IPS-20b (cell line): ENCODE measurements at regions not wholly inside any gene's neighbourhood (a gene's known extent, or its start where the extent isn't known, plus 50 kb on each side); places are given as distances from the start of the nearest gene placed in this dataset.

Experiments used
- H3K27ac ChIP-seq: one replicate; pipeline ENCODE4 v1.5.1; 2013; ENCODE audit warnings: low read length
- H3K27me3 ChIP-seq: 2 replicates; pipeline ENCODE4 v1.6.1; 2013; ENCODE audit warnings: mild to moderate bottlenecking, low read length, inconsistent platforms; ENCODE audit not compliant: insufficient read depth
- H3K36me3 ChIP-seq: 2 replicates; pipeline ENCODE4 v1.6.1; 2013; ENCODE audit warnings: low read depth, mild to moderate bottlenecking, inconsistent platforms, low read length, moderate library complexity; ENCODE audit not compliant: insufficient read depth
- H3K4me1 ChIP-seq: 2 replicates; pipeline ENCODE4 v1.6.1; 2013; ENCODE audit warnings: mild to moderate bottlenecking, control low read depth, inconsistent platforms, low read length, moderate library complexity; ENCODE audit not compliant: insufficient read depth
- H3K4me3 ChIP-seq: 2 replicates; pipeline ENCODE4 v1.5.1; 2013; ENCODE audit warnings: mild to moderate bottlenecking, low read length, inconsistent platforms
- H3K9ac ChIP-seq: 2 replicates; pipeline ENCODE4 v1.6.1; 2013; ENCODE audit warnings: low read depth, mild to moderate bottlenecking, inconsistent platforms, low read length, moderate library complexity
- H3K9me3 ChIP-seq: 2 replicates; pipeline ENCODE4 v1.6.1; 2013; ENCODE audit warnings: mild to moderate bottlenecking, low read depth, low read length, inconsistent platforms; ENCODE audit not compliant: insufficient read depth

GRCh38 chr18:41524674-41525470 lies 430.2 kb upstream of the PIK3C3 start:
- no peak overlapping the region for H3K4me3 ChIP-seq
- H3K27me3 ChIP-seq, result no peaks in the 10 kb centered on the region
- no peaks in the 10 kb centered on the region; the same call in 1 of the 2 replicates for H3K4me1 ChIP-seq
- no peak overlapping the region for H3K27ac ChIP-seq
- H3K36me3 ChIP-seq, result no peaks in the 10 kb centered on the region
- H3K9me3 ChIP-seq, result no peaks in the 10 kb centered on the region
- no peak overlapping the region for H3K9ac ChIP-seq

DNA sequence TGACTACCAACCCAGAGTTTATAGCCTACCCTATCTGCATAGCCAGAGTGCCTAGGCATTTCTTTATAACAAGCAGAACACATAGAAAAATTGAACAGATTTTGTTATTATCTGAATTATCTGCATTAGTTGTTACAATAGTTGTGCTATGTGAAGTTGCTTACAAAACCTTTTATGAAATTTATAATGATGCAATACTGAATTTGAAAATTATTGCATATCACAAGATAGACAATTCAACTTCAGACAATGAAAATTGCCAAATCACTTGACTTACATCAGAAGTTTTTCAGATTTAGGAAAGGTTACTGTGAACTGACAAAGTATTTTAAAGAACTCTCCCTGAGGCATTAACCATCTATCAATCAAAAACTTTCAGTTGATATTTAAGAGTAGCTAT lies 437.9 kb upstream of the PIK3C3 start:
- Histone ChIP-seq H3K9me3 (no peaks in the 10 kb centered on the region), H3K4me3 (no peak overlapping the region), H3K9ac (no peak overlapping the region), H3K27me3 (no peaks in the 10 kb centered on the region), H3K4me1 (no peaks in the 10 kb centered on the region), H3K27ac (no peak overlapping the region), H3K36me3 (no peaks in the 10 kb centered on the region; the same call in 1 of the 2 replicates)

- Histone ChIP-seq H3K4me3 (no peak overlapping the region), H3K9ac (no peak overlapping the region), H3K36me3 (no peaks in the 10 kb centered on the region; the same call in 1 of the 2 replicates), H3K27me3 (no peaks in the 10 kb centered on the region), H3K9me3 (no peaks in the 10 kb centered on the region), H3K4me1 (no peaks in the 10 kb centered on the region), H3K27ac (no peak overlapping the region)
Observed at GRCh38 chr18:41513438-41513837, 441.6 kb upstream of the PIK3C3 start.

GRCh38 chr18:41504316-41504715 lies 450.7 kb upstream of the PIK3C3 start:
- Histone ChIP-seq H3K4me3 (no peak overlapping the region), H3K27me3 (no peaks in the 10 kb centered on the region), H3K9me3 (no peaks in the 10 kb centered on the region), H3K36me3 (no peaks in the 10 kb centered on the region), H3K9ac (no peak overlapping the region), H3K27ac (no peak overlapping the region), H3K4me1 (0 out of 2 replicates have a peak, but pooled peaks cover 4% of the 10 kb centered on the region)

GRCh38 chr18:41501848-41502247 lies 453.2 kb upstream of the PIK3C3 start:
- Histone ChIP-seq H3K4me1 (0 out of 2 replicates have a peak, but pooled peaks cover 4% of the 10 kb centered on the region), H3K27ac (no peak overlapping the region), H3K9ac (no peak overlapping the region), H3K4me3 (no peak overlapping the region), H3K36me3 (no peaks in the 10 kb centered on the region), H3K9me3 (no peaks in the 10 kb centered on the region), H3K27me3 (no peaks in the 10 kb centered on the region)

GRCh38 chr18:41499345-41499744 lies 455.7 kb upstream of the PIK3C3 start:
- Histone ChIP-seq H3K36me3 (no peaks in the 10 kb centered on the region), H3K27ac (no peak overlapping the region), H3K4me3 (no peak overlapping the region), H3K9me3 (no peaks in the 10 kb centered on the region), H3K9ac (no peak overlapping the region), H3K4me1 (0 out of 2 replicates have a peak, but pooled peaks cover 4% of the 10 kb centered on the region), H3K27me3 (no peaks in the 10 kb centered on the region)

DNA sequence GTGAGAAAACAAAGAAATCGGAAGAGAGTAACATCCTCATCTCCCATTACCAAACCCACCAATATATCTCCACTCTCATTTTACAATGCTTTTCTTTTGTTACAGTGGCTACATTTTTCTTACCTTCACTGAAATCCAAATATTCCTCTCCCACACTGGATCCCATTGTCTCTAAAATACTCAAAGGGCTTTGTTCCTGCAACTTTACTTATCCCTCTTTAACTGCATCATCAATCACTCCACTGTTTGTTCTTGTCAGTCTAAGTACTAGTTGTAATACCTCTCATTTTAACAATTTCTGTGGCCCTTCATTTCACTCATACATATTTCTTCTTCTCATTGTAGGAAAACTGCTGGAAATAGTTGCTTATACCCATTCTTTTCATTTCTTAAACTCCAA lies 464.2 kb upstream of the PIK3C3 start:
- H3K9ac ChIP-seq, result no peak overlapping the region
- no peaks in the 10 kb centered on the region for H3K36me3 ChIP-seq
- no peaks in the 10 kb centered on the region for H3K9me3 ChIP-seq
- no peaks in the 10 kb centered on the region for H3K4me1 ChIP-seq
- no peak overlapping the region for H3K27ac ChIP-seq
- no peak overlapping the region for H3K4me3 ChIP-seq
- no peaks in the 10 kb centered on the region for H3K27me3 ChIP-seq

DNA sequence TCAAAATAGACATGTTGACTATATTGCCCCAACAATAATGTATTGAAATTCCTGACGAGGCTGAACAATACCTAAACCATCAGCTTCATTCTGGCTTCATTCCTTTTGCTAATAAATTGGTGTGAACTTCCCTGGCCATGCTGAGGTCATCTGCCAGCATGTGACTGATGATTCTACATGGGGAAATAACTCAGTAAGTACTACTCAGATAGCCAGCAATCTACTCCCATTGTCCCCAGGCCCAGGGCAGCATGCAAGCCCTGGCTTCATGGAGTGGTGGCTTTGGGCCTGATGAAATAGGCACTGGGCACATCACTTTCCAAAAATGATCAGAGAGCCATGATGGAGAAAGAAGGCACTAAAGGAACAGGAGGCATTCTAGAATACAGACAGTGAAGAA lies 468.5 kb upstream of the PIK3C3 start:
- Histone ChIP-seq H3K4me1 (peaks cover 8% of the 10 kb centered on the region), H3K27ac (no peak overlapping the region), H3K27me3 (no peaks in the 10 kb centered on the region), H3K36me3 (no peaks in the 10 kb centered on the region), H3K9ac (no peak overlapping the region), H3K9me3 (no peaks in the 10 kb centered on the region), H3K4me3 (no peak overlapping the region)

GRCh38 chr18:41484069-41484468 lies 471.0 kb upstream of the PIK3C3 start:
- no peaks in the 10 kb centered on the region for H3K9me3 ChIP-seq
- H3K9ac ChIP-seq, result no peak overlapping the region
- peaks cover 8% of the 10 kb centered on the region for H3K4me1 ChIP-seq
- no peak overlapping the region for H3K27ac ChIP-seq
- H3K4me3 ChIP-seq, result no peak overlapping the region
- H3K36me3 ChIP-seq, result no peaks in the 10 kb centered on the region
- no peaks in the 10 kb centered on the region for H3K27me3 ChIP-seq

DNA sequence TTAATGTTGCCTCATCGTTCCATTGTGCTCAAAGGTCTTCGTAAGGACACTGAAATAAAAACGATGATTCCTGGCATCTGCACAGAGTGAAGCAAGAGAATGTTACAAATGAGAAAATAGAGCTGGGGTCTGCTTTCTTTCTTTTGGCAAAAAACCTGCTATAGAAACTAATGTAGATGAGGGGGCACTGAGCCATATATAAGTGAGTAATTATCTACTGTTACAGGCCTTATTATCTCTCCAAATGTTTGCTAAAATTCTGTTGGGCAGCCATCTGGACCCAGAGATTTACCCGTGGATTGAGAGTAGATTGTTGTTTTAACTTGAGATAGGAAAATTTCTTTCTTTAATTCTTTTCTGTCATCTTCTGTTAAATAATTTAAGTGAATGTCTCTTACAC lies 472.5 kb upstream of the PIK3C3 start:
- H3K4me1 ChIP-seq, result peaks cover 8% of the 10 kb centered on the region
- no peak overlapping the region for H3K9ac ChIP-seq
- no peak overlapping the region for H3K4me3 ChIP-seq
- H3K9me3 ChIP-seq, result no peaks in the 10 kb centered on the region
- H3K36me3 ChIP-seq, result no peaks in the 10 kb centered on the region
- H3K27ac ChIP-seq, result no peak overlapping the region
- H3K27me3 ChIP-seq, result no peaks in the 10 kb centered on the region

DNA sequence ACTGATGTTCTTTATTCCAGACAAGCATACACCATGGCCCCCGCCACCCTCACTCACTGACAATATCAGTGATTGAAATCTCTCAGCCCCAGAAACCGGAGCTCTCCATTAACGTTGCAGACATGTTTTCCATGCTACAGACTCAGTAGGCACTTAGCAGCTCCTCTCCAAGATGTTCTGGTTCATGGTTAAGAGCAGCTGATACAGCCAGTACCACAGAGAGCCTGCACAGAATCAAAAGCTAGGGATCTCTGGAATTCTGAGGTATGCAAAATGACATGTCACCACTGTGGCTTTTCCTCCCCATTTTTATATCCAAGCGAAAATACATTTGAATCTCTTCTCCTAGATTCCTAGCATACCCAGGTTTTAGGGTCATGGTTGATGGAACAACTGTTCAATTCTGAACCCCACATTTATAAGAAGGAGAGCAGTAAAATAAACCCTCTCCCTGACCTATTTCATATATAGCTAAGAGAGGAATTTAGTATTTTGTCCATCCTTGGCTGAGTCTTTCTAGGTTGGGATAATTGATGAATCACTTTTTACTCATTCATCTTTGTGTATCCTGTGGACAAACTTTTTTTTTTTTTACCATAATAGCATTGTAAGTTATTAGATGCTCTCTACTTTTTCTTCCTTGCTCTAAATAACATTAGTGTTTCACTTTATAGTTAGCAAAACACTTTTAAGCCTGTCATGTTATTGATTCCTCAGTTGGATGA lies 488.4 kb upstream of the PIK3C3 start:
- Histone ChIP-seq H3K9me3 (no peaks in the 10 kb centered on the region), H3K27ac (no peak overlapping the region), H3K36me3 (no peaks in the 10 kb centered on the region), H3K4me3 (no peak overlapping the region), H3K4me1 (peaks cover 20% of the 10 kb centered on the region), H3K27me3 (no peaks in the 10 kb centered on the region), H3K9ac (no peak overlapping the region)

DNA sequence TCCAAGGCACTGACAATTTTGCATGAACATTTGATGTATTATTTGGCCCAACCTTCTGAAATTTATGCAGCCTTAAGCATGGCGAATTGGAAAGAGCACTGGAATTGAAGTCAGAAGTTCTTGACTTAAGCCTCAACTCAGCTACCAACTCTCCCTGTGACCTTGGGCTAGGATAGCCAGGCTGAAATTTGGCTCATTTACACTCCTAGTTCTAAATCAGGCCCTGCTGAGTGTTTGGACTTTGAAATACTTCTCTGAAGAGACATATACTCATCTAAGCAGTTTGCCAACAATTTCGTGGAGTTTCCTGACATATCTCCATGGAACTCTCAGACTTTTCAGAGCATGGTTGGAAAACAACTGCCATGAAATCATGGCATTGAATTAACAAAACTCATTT lies 489.6 kb upstream of the PIK3C3 start:
- Histone ChIP-seq H3K27me3 (no peaks in the 10 kb centered on the region), H3K27ac (no peak overlapping the region), H3K4me1 (peaks cover 20% of the 10 kb centered on the region), H3K36me3 (no peaks in the 10 kb centered on the region), H3K9ac (no peak overlapping the region), H3K4me3 (no peak overlapping the region), H3K9me3 (no peaks in the 10 kb centered on the region)
